22Rv1 (cell line): ENCODE measurements at regions not wholly inside any gene's neighbourhood (a gene's known extent, or its start where the extent isn't known, plus 50 kb on each side); places are given as distances from the start of the nearest gene placed in this dataset.

Experiments
- ZFX ChIP-seq: fragments of 450-650 bp; IDR thresholded peaks from 2 replicates; pipeline ENCODE4 v1.6.1; 2017; ENCODE audit warnings: antibody characterized with exemption, borderline replicate concordance
- TF ChIP-seq, protein P1 (sequence below): fragments of 450-650 bp; IDR thresholded peaks from 2 replicates; pipeline ENCODE4 v1.5.1; 2017; ENCODE audit warnings: mild to moderate bottlenecking

DNA sequence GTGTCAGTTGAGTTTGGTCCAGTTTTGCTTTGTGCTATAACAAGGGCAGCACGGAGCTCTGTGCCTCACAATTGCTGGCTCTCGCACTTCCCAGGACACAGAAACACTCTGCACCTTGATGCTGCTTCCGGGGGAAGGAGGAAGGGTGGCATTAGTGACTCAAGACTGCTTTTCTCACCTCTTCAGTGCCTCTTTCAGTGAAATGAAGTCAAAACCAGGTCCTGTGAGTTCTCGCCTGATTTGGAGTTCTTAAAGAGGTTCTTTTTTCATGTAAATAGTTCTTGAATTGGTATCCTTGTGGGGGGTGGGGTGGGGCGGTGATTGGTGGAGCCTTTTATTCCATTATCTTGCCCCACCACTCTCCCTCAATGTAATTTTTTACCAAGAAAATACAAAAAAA lies 91.5 kb upstream of the MYT1L start:
- TF ChIP-seq, protein P1, sequence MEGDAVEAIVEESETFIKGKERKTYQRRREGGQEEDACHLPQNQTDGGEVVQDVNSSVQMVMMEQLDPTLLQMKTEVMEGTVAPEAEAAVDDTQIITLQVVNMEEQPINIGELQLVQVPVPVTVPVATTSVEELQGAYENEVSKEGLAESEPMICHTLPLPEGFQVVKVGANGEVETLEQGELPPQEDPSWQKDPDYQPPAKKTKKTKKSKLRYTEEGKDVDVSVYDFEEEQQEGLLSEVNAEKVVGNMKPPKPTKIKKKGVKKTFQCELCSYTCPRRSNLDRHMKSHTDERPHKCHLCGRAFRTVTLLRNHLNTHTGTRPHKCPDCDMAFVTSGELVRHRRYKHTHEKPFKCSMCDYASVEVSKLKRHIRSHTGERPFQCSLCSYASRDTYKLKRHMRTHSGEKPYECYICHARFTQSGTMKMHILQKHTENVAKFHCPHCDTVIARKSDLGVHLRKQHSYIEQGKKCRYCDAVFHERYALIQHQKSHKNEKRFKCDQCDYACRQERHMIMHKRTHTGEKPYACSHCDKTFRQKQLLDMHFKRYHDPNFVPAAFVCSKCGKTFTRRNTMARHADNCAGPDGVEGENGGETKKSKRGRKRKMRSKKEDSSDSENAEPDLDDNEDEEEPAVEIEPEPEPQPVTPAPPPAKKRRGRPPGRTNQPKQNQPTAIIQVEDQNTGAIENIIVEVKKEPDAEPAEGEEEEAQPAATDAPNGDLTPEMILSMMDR, result no peak
- TF ChIP-seq ZFX, result no peak
